Caco-2 (cell line): ENCODE measurements at regions not wholly inside any gene's neighbourhood (a gene's known extent, or its start where the extent isn't known, plus 50 kb on each side); places are given as distances from the start of the nearest gene placed in this dataset.

Experiments
- BruUV-seq: library from RNA; stranded (reverse); fragments of 400-500 nt; replicated peaks from 2 replicates; lab custom pipeline; 2021; lab: Mats Ljungman, UMichigan
- CTCF ChIA-PET: fragments of 300-600 bp; sonication (Branson Sonifier 250); formaldehyde crosslinking; loops from one replicate; lab custom pipeline; 2022; ENCODE audit warnings: antibody characterized with exemption; lab: Charles Lee
- POLR2A ChIA-PET: fragments of 300-600 bp; sonication (Branson Sonifier 250); formaldehyde crosslinking; loops from one replicate; lab custom pipeline; 2022; ENCODE audit warnings: antibody characterized with exemption; lab: Charles Lee
- DNase-seq, 2 experiments: peaks; one replicate each; pipeline versions ENCODE4 v3.0.0 to v3.0.0-alpha.2; 2020 to 2022
- H3K27me3 ChIP-seq: replicated peaks from 2 replicates; pipeline ENCODE4 v1.6.0; 2011; ENCODE audit warnings: low read length; ENCODE audit not compliant: control insufficient read depth, insufficient read depth
- H3K36me3 ChIP-seq: 2 replicates; pipeline ENCODE4 v1.5.1; 2011; ENCODE audit warnings: low read length; ENCODE audit not compliant: control insufficient read depth, insufficient read depth
- H3K4me1 ChIP-seq: fragments of 250-450 bp; sonication (Bioruptor Pico); 2 replicates; pipeline ENCODE4 v1.5.1; 2020; ENCODE audit warnings: mild to moderate bottlenecking
- H3K4me3 ChIP-seq: 2 replicates; pipeline ENCODE4 v1.5.1; 2011; ENCODE audit warnings: low read depth, mild to moderate bottlenecking, control low read depth, low read length
- H3K9me3 ChIP-seq: fragments of 250-450 bp; sonication (Bioruptor Pico); 2 replicates; pipeline ENCODE4 v1.5.1; 2020; ENCODE audit warnings: mild to moderate bottlenecking, moderate library complexity
- H3K27ac Mint-ChIP-seq: one replicate; pipeline ENCODE4 v1.8.0; 2022; ENCODE audit warnings: mixed read lengths; ENCODE audit not compliant: unreplicated experiment
- H3K27me3 Mint-ChIP-seq: one replicate; pipeline ENCODE4 v1.8.0; 2022; ENCODE audit warnings: mixed read lengths; ENCODE audit not compliant: insufficient read depth, unreplicated experiment
- H3K36me3 Mint-ChIP-seq: one replicate; pipeline ENCODE4 v1.8.0; 2022; ENCODE audit warnings: mild to moderate bottlenecking, mixed read lengths; ENCODE audit not compliant: insufficient read depth, unreplicated experiment
- H3K4me1 Mint-ChIP-seq: one replicate; pipeline ENCODE4 v1.8.0; 2022; ENCODE audit warnings: low read depth, mixed read lengths; ENCODE audit not compliant: unreplicated experiment
- H3K4me3 Mint-ChIP-seq: one replicate; pipeline ENCODE4 v1.8.0; 2022; ENCODE audit warnings: mild to moderate bottlenecking, moderate library complexity, mixed read lengths; ENCODE audit not compliant: unreplicated experiment
- H3K9me3 Mint-ChIP-seq: one replicate; pipeline ENCODE4 v1.8.0; 2022; ENCODE audit warnings: mixed read lengths; ENCODE audit not compliant: unreplicated experiment
- CTCF ChIP-seq, 2 experiments: fragments of 200-600 bp in 1 of 2; IDR thresholded peaks; 1 replicate in 1 of 2; 2 replicates in 1 of 2; pipeline versions ENCODE4 v1.5.1 to v1.8.0; 2011 to 2022; ENCODE audit warnings: antibody characterized with exemption in 1 of 2, control low read depth in 1 of 2, inconsistent platforms in 1 of 2, low read depth in 1 of 2, low read length in 1 of 2, mild to moderate bottlenecking in 1 of 2, moderate library complexity in 1 of 2; ENCODE audit not compliant: insufficient read depth in 1 of 2, severe bottlenecking in 1 of 2, unreplicated experiment in 1 of 2
- intact Hi-C: fragments of 100-400 bp; cut with micrococcal nuclease; formaldehyde crosslinking; loops from one replicate; pipeline ENCODE4 v1.10.0; 2022; ENCODE audit not compliant: unreplicated experiment

GRCh38 chr7:142606081-142606480 is 143.2 kb upstream of the PRSS1 start:
- DNase-seq: no peak

GRCh38 chr7:142604671-142605070 is 144.6 kb upstream of the PRSS1 start:
- peaks cover 24% of the 10 kb centered on the region for H3K27me3 Mint-ChIP-seq
- DNase-seq: no peak
- Histone ChIP-seq H3K9me3 (no peaks in the 10 kb centered on the region), H3K27me3 (no peaks in the 10 kb centered on the region), H3K36me3 (no peaks in the 10 kb centered on the region), H3K4me3 (no peak overlapping the region), H3K4me1 (no peaks in the 10 kb centered on the region)
- intact Hi-C loops: loop anchor here (1.0 kb wide), 4 partner anchors 28 to 399 kb away; no protein-coding TSS in a partner anchor
- ChIA-PET CTCF (interaction anchor here (1.4 to 2.0 kb wide), 4 partner anchors 17 to 179 kb away, joined by 3 to 23 read pairs (median 10); no protein-coding TSS in a partner anchor), POLR2A (no interaction called here)
- H3K4me3 Mint-ChIP-seq: no peak overlapping the region
- no peaks in the 10 kb centered on the region for H3K36me3 Mint-ChIP-seq
- peaks cover 6% of the 10 kb centered on the region for H3K4me1 Mint-ChIP-seq
- no peak overlapping the region for H3K27ac Mint-ChIP-seq
- no peaks in the 10 kb centered on the region for H3K9me3 Mint-ChIP-seq
- TF ChIP-seq CTCF (IDR thresholded peaks at IDR 0.05; ENCODE audit: insufficient read depth in 1 of 2, low read depth in 1 of 2, low read length in 1 of 2, severe bottlenecking in 1 of 2, unreplicated experiment in 1 of 2): no peak
- BruUV-seq: no TSS peak

More at GRCh38 chr7:142606081-142606480, 143.2 kb upstream of the PRSS1 start:
- intact Hi-C loops: no loop called here
- Mint-ChIP-seq H3K4me1 (peaks cover 6% of the 10 kb centered on the region), H3K9me3 (no peaks in the 10 kb centered on the region), H3K27me3 (peaks cover 23% of the 10 kb centered on the region), H3K27ac (no peak overlapping the region), H3K4me3 (no peak overlapping the region), H3K36me3 (no peaks in the 10 kb centered on the region)
- Histone ChIP-seq H3K27me3 (no peaks in the 10 kb centered on the region), H3K36me3 (no peaks in the 10 kb centered on the region), H3K4me3 (no peak overlapping the region), H3K9me3 (no peaks in the 10 kb centered on the region), H3K4me1 (no peaks in the 10 kb centered on the region)
- TF ChIP-seq CTCF (IDR thresholded peaks at IDR 0.05; ENCODE audit: insufficient read depth in 1 of 2, low read depth in 1 of 2, low read length in 1 of 2, severe bottlenecking in 1 of 2, unreplicated experiment in 1 of 2): no peak
- CTCF ChIA-PET: no interaction called here
- POLR2A ChIA-PET: no interaction called here
- BruUV-seq: no TSS peak

DNA sequence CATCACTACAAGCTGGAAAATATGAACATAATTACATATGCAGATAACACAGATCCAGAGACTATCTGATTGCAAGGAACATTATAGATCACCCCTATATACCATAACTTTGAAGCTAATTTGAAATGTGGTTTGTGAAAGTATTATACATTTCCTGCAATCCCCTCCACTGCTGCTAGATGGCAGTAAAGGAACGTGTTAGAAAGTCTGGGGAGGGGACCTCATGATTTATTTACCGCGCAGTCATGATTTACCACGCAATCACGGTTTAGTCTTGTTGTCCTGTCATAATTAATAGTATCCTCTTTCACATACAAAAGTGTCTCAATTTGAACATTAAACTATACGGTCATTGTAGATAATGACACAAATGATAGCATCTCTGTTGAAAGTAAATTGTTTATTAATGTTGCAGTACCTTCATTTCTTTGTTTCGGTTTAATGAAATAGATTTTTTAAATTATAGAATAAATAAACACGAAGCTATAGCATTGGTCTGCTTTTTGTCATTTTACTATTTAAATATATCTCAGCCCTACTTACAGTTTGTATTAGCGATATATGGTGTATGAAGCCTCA is 145.3 kb upstream of the PRSS1 start:
- ChIA-PET CTCF (interaction anchor here (0.5 to 2.0 kb wide), 9 partner anchors 16 to 566 kb away, joined by 3 to 23 read pairs (median 3); no protein-coding TSS in a partner anchor), POLR2A (no interaction called here)
- peaks cover 23% of the 10 kb centered on the region for H3K27me3 Mint-ChIP-seq
- H3K4me3 ChIP-seq: no peak overlapping the region
- no peaks in the 10 kb centered on the region for H3K27me3 ChIP-seq
- no peaks in the 10 kb centered on the region for H3K9me3 Mint-ChIP-seq
- H3K27ac Mint-ChIP-seq: no peak overlapping the region
- intact Hi-C loops: loop anchor here (1.0 kb wide), 4 partner anchors 28 to 399 kb away; no protein-coding TSS in a partner anchor
- no TSS peak for BruUV-seq
- DNase-seq: peak; percentile 52 to 65
- no peaks in the 10 kb centered on the region for H3K9me3 ChIP-seq
- no peak overlapping the region for H3K4me3 Mint-ChIP-seq
- H3K4me1 Mint-ChIP-seq: peaks cover 6% of the 10 kb centered on the region
- TF ChIP-seq CTCF (IDR thresholded peaks at IDR 0.05; ENCODE audit: insufficient read depth in 1 of 2, low read depth in 1 of 2, low read length in 1 of 2, severe bottlenecking in 1 of 2, unreplicated experiment in 1 of 2): peak; percentile 79 to 93
- no peaks in the 10 kb centered on the region for H3K36me3 ChIP-seq
- H3K36me3 Mint-ChIP-seq: no peaks in the 10 kb centered on the region
- no peaks in the 10 kb centered on the region for H3K4me1 ChIP-seq
